SH-SY5Y (cell line): ENCODE measurements at regions not wholly inside any gene's neighbourhood (a gene's known extent, or its start where the extent isn't known, plus 50 kb on each side); places are given as distances from the start of the nearest gene placed in this dataset.

Experiments used
- GATA2 ChIP-seq: IDR thresholded peaks from 2 replicates; pipeline ENCODE4 v1.6.1; 2011; ENCODE audit warnings: mild to moderate bottlenecking, low read depth, low read length
- GATA3 ChIP-seq: IDR thresholded peaks from 2 replicates; pipeline ENCODE4 v1.6.1; 2011; ENCODE audit warnings: low read depth, mild to moderate bottlenecking, low read length, moderate library complexity

GRCh38 chr11:25901415-25901814 lies 430.5 kb upstream of the ANO3 start:
- no peak for TF ChIP-seq GATA2
- TF ChIP-seq GATA3, result no peak

GRCh38 chr11:25902476-25902875 lies 429.5 kb upstream of the ANO3 start:
- TF ChIP-seq GATA3 (no peak), GATA2 (no peak)

- TF ChIP-seq GATA3 (no peak), GATA2 (no peak)
These were observed 423.2 kb upstream of the ANO3 start for GRCh38 chr11:25908726-25909125.

- TF ChIP-seq GATA2, result no peak
- no peak for TF ChIP-seq GATA3
These were observed 421.8 kb upstream of the ANO3 start for GRCh38 chr11:25910086-25910485.

DNA sequence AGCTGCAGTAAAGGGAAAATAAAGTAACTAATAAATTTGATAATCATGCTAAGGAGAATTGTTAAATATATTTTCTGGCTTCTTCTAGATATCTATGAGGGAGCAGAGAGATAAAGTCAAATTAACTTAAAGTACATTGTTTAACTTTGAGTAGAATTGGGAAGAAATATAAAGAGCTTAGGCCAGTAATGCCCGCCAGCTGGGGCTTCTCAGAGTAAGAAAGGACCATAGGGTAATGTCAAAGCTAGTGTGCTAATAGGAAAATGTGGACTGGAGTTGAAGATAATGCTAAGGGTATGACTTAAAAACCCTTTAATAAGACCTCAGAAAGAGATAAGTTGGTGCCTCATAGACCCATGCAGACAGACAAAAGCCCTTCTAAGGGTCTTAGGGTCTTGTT lies 411.6 kb upstream of the ANO3 start:
- TF ChIP-seq GATA3 (no peak), GATA2 (no peak)

DNA sequence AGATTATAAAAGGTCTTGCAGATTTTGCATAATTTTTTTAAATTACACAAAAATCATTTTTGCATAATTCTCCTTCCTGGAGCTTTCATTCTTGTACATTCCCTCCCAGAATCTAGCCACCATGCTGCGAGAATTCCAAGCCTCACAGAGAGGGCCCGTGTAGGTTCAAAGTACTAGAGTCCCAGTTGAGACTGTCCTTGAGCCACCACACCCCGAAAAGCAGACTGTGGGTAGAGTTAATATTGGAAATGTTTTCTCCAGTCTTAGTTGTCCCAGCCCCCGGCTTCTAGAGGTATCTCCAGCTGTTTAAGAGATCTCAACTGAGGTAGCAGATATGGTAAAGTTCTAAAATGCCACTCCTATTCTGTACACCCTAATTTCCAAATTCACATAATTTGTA lies 407.3 kb upstream of the ANO3 start:
- TF ChIP-seq GATA3 (no peak), GATA2 (no peak)

DNA sequence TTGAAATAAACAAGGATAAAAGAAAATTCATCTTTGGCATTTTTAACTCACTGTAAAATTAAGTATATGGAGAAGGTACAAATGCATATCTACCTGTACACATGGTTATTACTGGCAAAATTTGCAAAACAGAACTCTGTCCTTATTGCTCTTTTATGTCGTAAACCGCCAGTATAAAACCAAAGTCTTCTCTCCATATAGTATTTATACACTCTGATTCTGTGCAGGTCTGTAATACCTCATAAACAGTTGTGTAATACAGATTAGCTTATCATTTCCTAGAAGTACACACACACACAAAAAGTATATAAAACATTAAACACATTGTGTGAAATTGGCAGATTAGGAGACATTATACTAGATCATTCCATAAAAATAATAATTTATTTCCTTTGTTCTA lies 406.6 kb upstream of the ANO3 start:
- no peak for TF ChIP-seq GATA2
- TF ChIP-seq GATA3, result no peak

- no peak for TF ChIP-seq GATA2
- no peak for TF ChIP-seq GATA3
These were observed 404.4 kb upstream of the ANO3 start for GRCh38 chr11:25927411-25927953.

DNA sequence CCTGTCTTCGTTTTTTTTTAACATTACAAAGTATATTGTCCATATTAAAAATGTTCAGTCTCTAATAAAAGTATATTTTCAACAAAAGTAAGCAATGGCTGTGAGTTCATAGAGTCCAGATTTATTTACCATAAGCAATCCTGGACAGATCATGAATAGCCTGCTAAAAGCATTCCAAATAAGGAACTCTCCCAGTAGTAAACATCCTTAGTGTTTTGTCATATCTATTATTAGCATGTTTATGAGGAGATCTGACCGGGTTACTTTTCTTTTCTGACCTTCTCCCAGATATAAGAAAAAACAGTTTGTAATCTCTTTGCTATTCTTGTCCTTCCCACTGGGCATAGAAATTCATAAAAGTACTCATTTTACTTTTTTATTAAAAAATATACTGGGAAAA lies 403.9 kb upstream of the ANO3 start:
- TF ChIP-seq GATA2, result no peak
- TF ChIP-seq GATA3, result no peak

DNA sequence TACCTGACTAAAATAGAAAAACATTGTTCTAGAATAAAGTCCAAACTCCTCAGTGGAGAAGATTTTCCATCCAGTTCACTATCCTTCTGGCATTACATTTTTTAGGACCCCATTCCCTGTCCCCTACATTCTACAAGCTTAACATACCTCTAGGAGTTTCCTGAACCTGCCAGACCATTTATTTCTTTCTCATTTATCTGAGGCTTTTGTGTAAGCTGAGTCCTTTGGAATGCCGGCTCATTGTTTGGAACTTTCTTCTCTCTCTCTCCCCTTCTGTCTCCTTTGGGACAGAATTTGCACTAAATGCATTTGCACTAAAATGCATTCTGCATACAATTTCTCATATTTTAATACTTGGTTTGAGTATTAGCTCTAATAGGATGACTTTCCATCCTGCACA lies 393.0 kb upstream of the ANO3 start:
- TF ChIP-seq GATA2, result no peak
- no peak for TF ChIP-seq GATA3

DNA sequence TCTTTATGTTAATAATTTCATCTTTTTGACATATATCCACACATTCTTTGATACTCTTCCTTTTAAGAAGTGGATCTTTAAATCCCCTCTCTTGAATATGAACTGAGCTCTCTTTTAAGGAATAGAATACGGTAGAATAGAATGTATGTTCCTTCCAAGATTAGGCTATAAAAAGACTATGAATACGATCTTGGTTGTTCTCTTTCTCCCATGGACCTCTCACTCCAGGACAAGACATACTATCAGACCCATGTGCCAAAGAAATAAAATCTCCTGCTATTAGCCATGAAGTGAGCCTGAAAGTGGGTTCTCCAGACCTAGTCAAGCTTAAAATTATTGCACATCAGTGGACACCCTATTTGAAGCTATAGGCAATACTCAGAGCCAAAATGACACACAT lies 392.2 kb upstream of the ANO3 start:
- TF ChIP-seq GATA3 (no peak), GATA2 (no peak)

DNA sequence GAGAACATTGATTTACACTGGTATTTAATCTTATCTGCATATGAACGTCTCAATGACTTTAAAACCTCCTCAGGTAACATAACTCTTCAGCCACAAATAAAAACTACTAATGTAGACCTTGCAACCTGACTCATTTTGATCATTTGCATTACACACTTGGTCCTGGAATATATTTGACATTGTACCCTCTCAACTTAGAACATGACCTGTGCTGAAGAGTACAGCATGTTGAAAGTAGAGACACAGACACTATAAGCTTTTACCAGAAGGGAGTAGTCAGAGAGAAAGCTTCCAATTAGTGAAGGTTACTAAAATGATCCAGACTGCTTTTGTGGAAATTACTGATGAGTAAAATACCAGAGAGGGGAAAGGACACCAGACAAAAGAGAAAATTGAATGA lies 390.6 kb upstream of the ANO3 start:
- TF ChIP-seq GATA2 (no peak), GATA3 (no peak)

GRCh38 chr11:25943031-25943430 lies 388.9 kb upstream of the ANO3 start:
- TF ChIP-seq GATA2, result no peak
- no peak for TF ChIP-seq GATA3

DNA sequence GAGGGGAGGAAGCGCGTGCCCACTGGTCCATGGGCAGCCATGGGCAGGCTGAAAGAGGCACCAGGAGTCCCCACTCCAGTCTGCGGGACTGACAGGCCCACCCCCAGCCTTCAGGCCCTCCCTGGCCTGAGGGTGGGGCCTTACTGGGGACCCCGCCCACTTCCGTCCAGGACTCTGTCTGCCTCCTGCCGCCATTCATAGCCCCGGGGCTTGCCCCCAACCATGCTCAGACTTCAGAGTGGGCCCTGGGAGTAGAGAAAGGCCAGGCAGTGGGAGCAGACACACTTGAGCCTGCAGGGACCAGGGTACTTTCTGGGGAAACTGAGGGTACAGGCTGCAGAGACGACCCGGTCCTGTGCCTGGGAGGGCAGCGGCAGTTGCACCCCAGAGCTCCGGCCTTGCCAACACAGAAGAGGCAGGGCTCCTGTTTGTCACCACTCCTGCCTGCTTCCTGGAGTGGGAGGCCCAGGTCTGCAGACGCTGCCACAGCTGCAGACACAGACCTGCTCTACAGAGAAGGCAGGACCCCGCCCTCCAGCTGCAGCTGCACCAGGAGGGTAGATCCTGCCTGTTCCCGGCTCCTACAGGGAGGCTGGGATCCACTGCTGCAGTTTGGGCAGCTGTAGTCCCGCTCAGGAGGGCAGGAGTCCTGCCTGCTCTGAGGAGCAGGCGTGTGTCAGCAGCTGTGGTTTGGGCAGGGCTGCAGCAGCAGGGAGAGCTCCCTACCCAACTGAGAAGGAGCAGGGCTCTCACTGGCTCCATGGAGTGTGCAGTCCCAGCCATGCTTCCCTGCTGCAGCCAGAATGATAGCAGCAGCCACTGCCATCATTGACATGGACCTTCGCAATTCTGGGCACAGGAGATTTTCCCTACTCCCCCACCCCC lies 387.9 kb upstream of the ANO3 start:
- no peak for TF ChIP-seq GATA2
- no peak for TF ChIP-seq GATA3

GRCh38 chr11:25949918-25950317 lies 382.0 kb upstream of the ANO3 start:
- TF ChIP-seq GATA3, result no peak
- TF ChIP-seq GATA2, result no peak
